ENCODE measurements at regions not wholly inside any gene's neighbourhood (a gene's known extent, or its start where the extent isn't known, plus 50 kb on each side); places are given as distances from the start of the nearest gene placed in this dataset.
A peak's percentile ranks its signal among the peaks of the same experiment; 100 is the strongest.

GRCh38 chr7:41130086-41130485 lies 572.8 kb downstream of the INHBA start:
- H4K20me1 ChIP-seq (ENCODE audit: low read depth) = no peaks in the 10 kb centered on the region
- no peaks in the 10 kb centered on the region for H3K36me3 ChIP-seq
- no peaks in the 10 kb centered on the region for H3K9me3 Mint-ChIP-seq
- H3K36me3 Mint-ChIP-seq = no peaks in the 10 kb centered on the region
- H2AFZ ChIP-seq (replicated peaks) = no peak overlapping the region
- no peak overlapping the region for H3K4me3 Mint-ChIP-seq
- H3K27ac Mint-ChIP-seq = peak overlapping the region; percentile 5
- H3K27me3 ChIP-seq = no peaks in the 10 kb centered on the region
- H3K4me1 ChIP-seq = no peaks in the 10 kb centered on the region
- no peak for TF ChIP-seq CTCF (IDR thresholded peaks at IDR 0.05)
- TF ChIP-seq EZH2 (IDR thresholded peaks at IDR 0.05) = no peak
- TF ChIP-seq EZH2phosphoT487 (IDR thresholded peaks at IDR 0.05) = no peak
- no peaks in the 10 kb centered on the region for H3K79me2 ChIP-seq (ENCODE audit: low read depth)
- no peak for DNase-seq (ENCODE audit: low spot score)
- no peaks in the 10 kb centered on the region for H3K9me3 ChIP-seq (ENCODE audit: low read depth)
- H3K27ac ChIP-seq = no peak overlapping the region
- H3K4me2 ChIP-seq = no peak overlapping the region
- no peaks in the 10 kb centered on the region for H3F3A ChIP-seq (ENCODE audit: low read depth)
- peaks cover 28% of the 10 kb centered on the region for H3K4me1 Mint-ChIP-seq
- H3K27me3 Mint-ChIP-seq (ENCODE audit: insufficient read depth, low read depth) = no peaks in the 10 kb centered on the region
- H3K4me3 ChIP-seq = no peak overlapping the region
- no peak overlapping the region for H3K9ac ChIP-seq

GRCh38 chr7:41125343-41125742 lies 577.5 kb downstream of the INHBA start:
- Histone ChIP-seq H3K4me3 (no peak overlapping the region), H3K27ac (no peak overlapping the region), H3F3A (ENCODE audit: low read depth) (peaks cover 2% of the 10 kb centered on the region), H3K9ac (no peak overlapping the region), H2AFZ (replicated peaks) (no peak overlapping the region), H3K4me1 (peaks cover 13% of the 10 kb centered on the region), H3K36me3 (no peaks in the 10 kb centered on the region), H4K20me1 (ENCODE audit: low read depth) (no peaks in the 10 kb centered on the region), H3K27me3 (no peaks in the 10 kb centered on the region), H3K9me3 (ENCODE audit: low read depth) (no peaks in the 10 kb centered on the region), H3K79me2 (ENCODE audit: low read depth) (no peaks in the 10 kb centered on the region), H3K4me2 (no peak overlapping the region)
- Mint-ChIP-seq H3K4me3 (no peak overlapping the region), H3K36me3 (no peaks in the 10 kb centered on the region), H3K4me1 (peaks cover 12% of the 10 kb centered on the region), H3K27ac (no peak overlapping the region), H3K9me3 (no peaks in the 10 kb centered on the region), H3K27me3 (ENCODE audit: insufficient read depth, low read depth) (no peaks in the 10 kb centered on the region)
- TF ChIP-seq EZH2phosphoT487 (IDR thresholded peaks at IDR 0.05) (no peak), CTCF (IDR thresholded peaks at IDR 0.05) (no peak), EZH2 (IDR thresholded peaks at IDR 0.05) (no peak)
- no peak for DNase-seq (ENCODE audit: low spot score)

GRCh38 chr7:41122256-41122987 lies 580.5 kb downstream of the INHBA start:
- Histone ChIP-seq H3K27ac (no peak overlapping the region), H2AFZ (replicated peaks) (no peak overlapping the region), H3K4me2 (peak overlapping the region; percentile 42), H3F3A (ENCODE audit: low read depth) (peaks cover 2% of the 10 kb centered on the region), H3K9me3 (ENCODE audit: low read depth) (no peaks in the 10 kb centered on the region), H3K27me3 (no peaks in the 10 kb centered on the region), H3K4me3 (no peak overlapping the region), H4K20me1 (ENCODE audit: low read depth) (no peaks in the 10 kb centered on the region), H3K9ac (no peak overlapping the region), H3K79me2 (ENCODE audit: low read depth) (no peaks in the 10 kb centered on the region), H3K4me1 (peaks cover 13% of the 10 kb centered on the region), H3K36me3 (no peaks in the 10 kb centered on the region)
- peak; percentile 17 for DNase-seq (ENCODE audit: low spot score)
- Mint-ChIP-seq H3K4me1 (no peaks in the 10 kb centered on the region), H3K27ac (no peak overlapping the region), H3K9me3 (no peaks in the 10 kb centered on the region), H3K4me3 (no peak overlapping the region), H3K27me3 (ENCODE audit: insufficient read depth, low read depth) (peaks cover 3% of the 10 kb centered on the region), H3K36me3 (no peaks in the 10 kb centered on the region)
- TF ChIP-seq EZH2 (IDR thresholded peaks at IDR 0.05) (no peak), CTCF (IDR thresholded peaks at IDR 0.05) (no peak), EZH2phosphoT487 (IDR thresholded peaks at IDR 0.05) (no peak)

Measured in neural progenitor cell (in vitro differentiated cells).